Fibroblast of upper back skin (primary cell): ENCODE measurements at regions not wholly inside any gene's neighbourhood (a gene's known extent, or its start where the extent isn't known, plus 50 kb on each side); places are given as distances from the start of the nearest gene placed in this dataset.
"Not testable (repeated sequence)": the region's sequence is repeated elsewhere in the genome, so short reads cannot be mapped to it uniquely, and the experiment has no call there.

Experiments
- DNase-seq: peaks from one replicate; pipeline ENCODE4 v3.0.0-alpha.2; 2013

DNA sequence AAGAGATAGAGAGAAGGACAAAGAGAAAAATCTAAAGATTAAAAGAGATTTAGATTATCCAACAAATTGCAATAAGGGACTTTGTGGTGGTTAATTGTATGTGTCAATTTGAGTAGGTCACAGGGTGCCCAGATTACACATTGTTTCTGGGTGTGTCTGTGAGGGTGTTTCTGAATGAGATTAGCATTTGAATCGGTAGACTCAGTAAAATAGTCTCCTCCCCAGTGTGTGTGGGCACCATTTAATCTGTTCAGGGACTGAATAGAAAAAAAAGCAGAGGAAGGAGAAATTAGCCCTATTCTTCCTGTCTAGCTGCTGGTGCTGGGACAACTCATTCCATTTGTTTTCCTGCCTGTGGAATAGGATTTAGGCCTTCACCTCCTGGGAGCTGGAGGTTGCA lies 339.8 kb upstream of the EPHA4 start:
- no peak for DNase-seq

DNA sequence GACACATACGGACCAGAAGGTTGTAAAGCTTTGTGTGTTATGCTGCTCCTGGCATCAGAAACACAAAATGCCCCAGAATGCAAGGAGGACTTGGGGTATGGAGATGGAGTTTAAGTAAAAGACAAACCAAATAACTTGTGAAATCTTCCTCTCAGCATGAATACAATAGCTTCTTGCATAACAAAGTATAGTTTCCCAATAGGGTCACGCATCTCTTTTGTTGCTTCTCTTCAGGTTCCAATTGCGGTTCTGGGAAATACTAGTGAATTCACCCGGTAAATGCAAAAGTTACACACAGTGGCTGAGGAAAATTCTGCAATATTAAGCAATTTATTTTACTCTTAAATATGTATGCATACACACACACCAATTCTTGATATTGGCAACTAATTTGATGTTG lies 339.2 kb upstream of the EPHA4 start:
- DNase-seq = no peak

DNA sequence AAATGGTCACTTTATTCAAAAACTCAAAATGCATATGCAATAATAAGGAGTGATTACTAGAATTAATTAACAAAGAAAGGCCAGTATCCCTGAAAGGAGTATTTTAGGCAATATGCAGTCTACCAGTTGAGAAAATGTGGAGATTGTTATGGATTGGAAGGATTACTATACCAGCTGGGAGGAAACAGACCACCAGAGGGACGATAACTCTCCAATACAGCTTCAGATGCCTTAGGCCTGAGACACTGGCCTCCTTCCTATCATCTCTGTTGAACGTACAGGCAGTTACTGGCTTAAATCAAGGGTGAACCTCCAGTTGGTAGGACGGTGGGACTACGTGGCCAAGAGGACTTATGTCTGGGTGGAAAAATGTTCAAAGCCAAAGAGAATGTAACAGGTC lies 336.4 kb upstream of the EPHA4 start:
- no peak for DNase-seq

DNA sequence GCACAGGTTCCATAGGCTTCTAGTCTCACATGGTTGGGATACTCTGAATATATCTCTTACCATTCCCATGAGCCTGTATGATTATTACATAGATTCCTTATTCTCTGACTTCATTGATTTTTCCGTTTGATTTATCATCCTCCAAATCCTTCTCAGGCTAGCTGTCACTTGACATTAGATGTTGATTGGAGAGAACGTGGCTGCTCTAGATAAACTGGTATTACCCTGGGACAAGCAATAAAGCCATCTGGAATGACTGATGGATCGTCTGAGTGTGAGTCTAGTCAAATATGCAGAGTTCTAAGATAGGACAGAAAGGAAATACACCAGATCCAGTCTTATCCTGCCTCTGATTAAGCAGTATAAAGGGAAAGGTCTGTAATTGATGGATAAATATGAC lies 325.6 kb upstream of the EPHA4 start:
- no peak for DNase-seq

DNA sequence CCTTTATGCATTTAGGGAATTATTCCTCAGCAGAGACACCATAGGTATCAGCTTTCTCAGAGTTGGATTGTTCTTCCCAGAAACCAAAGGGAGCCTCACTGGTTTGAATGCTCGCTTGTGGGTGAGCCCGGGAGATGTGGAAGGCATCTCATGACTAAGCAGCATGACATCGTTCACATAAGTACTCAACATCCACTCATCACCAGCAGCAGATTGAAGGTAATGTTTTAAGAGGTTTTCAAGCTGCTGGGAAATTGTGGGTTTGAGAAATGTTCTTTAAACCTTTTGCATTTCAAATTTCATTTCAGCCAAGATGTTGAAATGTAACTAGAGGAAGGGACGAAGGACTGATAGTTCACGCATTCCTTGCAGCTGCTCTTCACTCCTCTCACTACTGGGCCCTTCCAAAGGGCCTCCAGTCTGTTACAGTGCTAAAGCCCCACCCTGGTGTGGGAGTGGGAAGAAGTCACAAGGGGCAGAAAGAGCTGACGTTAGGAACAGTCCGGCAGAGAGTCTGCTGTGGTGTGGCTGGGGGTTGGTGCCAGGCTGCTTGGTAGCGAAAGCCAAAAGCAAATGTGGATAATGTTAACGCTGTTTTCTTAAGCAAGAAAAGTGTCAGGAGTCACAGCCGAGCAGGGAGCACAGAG lies 324.5 kb upstream of the EPHA4 start:
- peak; percentile 83 for DNase-seq

DNA sequence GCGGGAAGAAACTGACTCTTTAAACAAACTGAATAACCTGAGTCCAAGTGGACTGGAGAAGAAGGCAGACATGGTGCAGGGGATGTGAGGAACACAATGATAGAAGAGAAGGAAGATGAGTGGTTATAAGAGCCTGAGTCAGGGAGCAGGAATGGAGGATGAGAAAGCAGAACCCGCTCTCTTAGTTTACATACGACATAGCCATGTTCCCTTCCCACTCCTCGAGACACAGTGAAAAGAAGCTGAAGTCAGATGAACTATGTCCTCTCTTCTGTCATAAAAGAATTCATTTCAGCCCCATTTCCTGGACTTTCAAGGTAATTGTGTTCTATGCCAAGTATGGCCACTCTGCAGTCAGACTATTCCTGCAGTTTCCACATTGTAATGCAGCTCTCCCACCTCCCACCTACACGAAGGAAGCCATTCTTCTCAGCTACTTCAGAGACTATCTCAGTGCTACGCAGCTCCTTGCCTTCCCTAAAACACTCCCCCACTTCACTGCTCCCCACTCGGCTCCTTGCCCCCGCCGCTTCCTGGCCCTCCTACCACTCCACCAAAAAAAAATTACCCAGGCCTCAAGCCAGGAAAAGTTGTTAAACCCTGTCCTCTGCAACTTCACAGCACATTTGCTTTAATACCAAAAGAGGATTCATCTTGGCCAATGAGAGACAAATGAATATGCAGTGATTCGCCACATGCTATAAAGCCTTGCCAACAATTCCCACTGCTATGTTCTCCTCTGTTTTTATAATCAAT lies 323.4 kb upstream of the EPHA4 start:
- peak; percentile 40 for DNase-seq

DNA sequence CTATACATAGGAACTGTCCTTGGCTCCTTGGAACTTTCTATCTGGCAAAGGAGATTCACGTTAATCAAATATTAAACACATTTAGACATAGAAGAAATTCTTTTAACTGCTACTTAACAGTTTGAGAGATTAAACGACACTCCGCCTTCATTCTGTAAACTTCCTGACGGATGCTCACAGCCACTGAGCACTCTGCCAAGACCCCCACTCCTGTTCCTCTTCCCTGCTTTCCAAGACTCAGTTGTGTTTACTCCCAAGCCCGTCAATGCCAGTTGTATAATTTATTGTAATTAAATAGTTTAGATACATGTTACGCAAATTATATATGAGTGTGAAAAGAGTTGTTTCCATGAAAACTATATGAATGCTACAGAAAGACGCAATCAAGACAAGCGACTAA lies 321.4 kb upstream of the EPHA4 start:
- DNase-seq = no peak

DNA sequence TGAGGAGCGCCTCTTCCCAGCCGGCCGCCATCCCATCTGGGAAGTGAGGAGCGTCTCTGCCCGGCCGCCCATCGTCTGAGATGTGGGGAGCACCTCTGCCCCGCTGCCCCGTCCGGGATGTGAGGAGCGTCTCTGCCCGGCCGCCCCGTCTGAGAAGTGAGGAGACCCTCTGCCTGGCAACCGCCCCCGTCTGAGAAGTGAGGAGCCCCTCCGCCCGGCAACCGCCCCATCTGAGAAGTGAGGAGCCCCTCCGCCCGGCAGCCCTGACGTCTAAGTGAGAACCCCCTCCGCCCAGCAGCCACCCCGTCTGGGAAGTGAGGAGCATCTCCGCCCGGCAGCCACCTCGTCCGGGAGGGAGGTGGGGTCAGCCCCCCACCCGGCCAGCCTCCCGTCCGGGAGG lies 319.9 kb upstream of the EPHA4 start:
- not testable (repeated sequence) for DNase-seq

DNA sequence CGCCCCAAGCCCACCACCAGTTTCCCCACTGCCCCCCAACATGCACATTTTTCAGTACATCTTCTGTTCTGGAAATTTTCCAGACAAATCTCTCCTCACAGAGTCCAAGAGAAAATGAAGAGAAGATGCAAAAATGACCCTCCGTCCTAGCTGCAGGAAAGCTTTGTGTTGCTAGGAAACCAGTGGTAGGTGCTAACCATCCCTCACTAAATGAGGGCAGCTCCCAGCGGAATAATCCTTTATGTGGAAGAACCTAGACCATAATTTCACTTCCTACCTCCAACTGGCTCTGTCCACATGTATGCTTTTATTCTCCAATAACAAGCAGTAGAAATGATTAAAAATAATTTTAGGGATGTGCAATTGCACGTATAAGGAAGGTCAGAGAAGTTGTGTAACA lies 311.9 kb upstream of the EPHA4 start:
- DNase-seq = no peak

DNA sequence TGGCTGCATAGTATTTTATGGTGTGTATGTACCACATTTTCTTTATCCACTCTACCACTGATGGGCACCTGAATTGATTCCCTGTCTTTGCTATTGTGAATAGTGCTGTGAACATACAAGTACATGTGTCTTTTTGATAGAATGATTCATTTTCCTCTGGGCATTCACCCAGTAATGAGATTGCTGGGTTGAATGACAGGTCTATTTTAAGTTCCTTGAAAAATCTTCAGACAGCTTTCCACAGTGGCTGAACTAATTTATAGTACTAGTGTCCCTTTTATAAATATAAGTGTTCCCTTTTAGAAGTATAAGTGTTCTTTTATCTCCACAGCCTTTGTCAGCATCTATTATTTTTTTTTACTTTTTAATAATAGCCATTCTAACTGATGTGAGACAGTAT lies 303.9 kb upstream of the EPHA4 start:
- no peak for DNase-seq

DNA sequence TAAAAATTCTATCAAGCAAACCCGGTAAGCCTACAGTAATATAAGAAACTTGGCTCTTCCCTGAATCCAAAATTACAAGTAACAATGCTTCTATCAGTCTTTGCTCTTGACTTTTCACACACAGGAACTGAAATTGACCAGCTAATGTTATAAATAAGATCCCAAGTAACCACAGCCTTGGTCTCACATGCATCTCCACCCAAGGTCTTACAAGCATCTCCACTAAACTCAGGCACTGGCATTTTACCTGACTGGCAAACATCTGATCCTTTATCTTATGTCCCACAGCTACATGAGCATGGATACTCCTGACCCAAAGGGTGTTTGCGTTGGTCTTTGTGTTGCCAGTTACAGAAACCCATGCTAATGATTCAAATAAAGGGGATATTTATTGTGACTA lies 302.3 kb upstream of the EPHA4 start:
- no peak for DNase-seq

DNA sequence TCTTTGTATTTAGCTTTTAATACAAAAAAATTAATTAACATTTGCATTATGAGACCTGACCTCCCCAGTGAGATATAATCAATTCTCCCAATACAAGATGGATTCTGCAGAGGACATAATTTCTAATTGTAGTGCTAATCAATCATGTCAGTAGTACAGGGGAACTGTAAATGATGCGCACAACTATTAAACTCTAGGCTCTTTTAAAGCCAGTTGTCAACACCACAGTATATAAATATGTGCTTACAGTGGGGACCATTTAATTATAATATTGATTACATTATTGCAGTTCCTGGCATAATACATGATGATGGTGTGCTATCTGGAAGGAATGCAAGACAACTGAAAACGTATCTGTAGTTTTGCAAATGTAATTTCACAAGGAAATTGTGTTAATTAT lies 285.6 kb upstream of the EPHA4 start:
- DNase-seq = no peak

DNA sequence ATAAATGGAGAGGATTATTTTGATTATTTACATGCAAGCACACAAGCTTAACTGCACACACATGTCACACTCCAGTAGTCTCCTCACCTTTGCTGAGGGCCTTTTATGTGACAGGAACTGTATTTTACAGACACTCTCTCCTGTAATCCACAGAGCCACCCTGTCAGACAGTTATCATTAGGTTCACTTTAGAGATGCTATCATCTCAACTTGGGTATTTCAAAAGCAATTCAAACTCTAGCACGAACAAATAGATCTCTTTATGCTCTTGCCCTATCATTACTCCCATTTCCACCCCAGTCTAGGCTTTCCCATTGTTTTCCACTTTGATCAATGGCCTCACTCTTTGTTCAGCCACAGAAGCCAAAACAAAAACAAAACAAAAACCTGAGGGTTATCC lies 281.2 kb upstream of the EPHA4 start:
- no peak for DNase-seq

DNA sequence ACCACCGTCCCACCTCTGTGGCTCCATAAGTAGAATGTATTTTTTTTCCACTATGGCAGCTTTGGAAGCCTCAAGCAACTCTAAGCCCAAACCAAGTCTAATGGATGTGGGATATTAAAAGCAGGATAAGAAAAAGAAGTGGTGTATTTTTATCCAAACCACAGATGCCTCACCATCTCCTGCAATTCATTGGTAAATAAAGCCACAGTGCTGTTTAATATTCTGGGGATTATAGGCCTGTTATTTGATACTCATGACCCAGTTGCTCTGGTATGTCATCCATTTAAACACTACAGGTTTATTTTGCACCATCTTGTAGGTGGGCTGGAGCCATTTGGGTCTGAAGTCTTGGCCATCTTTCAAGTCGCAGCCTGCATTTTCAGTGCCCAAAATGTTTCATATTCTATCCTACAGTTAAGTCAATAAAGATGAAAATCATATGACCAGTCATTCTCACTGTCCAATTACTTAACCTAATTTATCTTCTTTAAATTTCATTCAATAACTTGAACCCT lies 279.5 kb upstream of the EPHA4 start:
- no peak for DNase-seq

DNA sequence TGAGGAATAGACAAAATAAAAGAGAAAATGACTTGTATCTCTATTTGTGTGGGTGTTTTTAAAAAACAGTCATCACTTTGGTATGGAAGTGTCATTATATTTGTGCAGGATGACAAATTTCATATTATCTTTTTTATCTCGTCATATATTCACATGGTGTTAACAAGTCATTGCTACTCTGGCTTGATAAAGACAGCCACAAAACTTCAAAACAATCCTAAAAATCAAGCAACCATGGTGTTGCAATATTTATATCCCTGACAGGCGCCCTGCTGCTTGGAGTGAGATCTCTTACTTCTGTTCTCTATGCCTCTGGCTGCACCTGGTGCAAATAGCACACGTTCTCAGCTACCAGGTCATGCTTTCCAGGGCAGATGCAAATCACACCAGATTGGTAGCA lies 278.0 kb upstream of the EPHA4 start:
- DNase-seq = no peak

DNA sequence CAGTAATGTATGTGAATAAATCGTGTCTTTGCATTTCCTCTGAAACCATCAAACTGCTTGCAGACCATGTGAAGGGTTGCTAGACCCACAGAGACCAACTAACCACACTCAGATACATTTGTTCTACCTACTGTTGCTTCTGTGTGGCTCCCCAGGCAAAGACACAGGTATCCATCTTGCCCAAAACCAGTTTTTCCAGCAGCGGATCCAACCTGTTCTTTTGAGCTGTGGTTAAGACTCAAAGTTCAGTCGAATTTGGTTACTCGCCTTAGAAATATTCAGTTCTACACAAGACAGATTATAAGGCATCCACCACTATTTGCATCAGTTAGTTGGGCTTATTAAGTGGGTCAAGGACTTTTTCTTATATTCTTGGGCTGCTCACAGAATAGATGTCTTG lies 276.2 kb upstream of the EPHA4 start:
- DNase-seq = no peak

DNA sequence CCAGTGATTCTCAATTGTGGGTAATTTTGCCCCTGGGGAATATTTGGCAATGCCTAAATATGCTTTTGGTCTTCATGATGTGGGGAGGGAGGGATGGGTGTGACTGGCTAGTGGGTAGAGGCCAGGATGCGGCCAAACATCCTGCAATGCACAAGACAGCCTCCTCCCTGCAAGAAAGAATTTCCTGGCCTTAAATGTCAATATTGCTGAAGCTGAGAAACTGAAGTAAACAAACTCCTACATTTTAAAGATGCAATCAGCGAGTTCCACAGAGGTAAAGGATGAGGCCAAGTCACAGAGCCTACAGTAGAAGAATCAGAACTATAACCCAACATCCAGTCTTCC lies 272.9 kb upstream of the EPHA4 start:
- no peak for DNase-seq

DNA sequence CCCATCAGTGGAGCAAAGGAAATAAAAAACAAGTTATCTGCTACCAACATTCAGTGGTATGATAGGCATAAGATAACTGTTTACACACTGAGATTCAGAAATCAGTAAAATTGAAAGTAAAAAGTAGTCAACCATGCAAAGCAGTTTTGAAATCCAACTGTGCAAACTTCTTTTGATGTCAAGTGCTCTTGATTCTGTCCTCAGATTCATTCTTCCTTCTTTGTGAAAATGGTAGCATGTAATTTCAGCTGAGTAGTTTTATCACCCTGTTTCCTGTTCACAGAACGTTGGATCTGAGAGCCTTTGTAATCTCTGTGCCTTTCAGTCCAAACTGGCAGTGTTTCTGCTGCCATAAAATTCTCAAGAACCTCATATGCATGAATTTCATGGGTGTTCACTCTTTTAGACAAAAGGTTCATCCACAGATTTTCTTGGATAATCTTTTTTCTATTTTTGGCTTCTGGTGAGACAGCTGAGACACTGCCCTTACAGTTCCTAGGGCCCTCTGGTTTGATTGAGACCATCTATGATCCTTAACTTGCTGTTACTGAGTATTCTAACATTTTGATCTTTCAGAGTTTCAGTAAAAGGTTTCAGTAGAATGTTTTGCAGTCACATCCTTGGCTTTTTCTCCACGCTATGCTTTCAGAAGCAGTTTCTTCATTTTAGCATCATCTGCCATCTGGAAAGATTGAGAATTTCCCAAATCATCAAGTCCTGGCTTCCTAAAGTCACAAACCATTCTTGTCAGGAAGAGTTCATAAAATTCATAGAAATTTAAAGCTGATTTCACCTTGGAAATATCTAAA lies 272.3 kb upstream of the EPHA4 start:
- DNase-seq = no peak

DNA sequence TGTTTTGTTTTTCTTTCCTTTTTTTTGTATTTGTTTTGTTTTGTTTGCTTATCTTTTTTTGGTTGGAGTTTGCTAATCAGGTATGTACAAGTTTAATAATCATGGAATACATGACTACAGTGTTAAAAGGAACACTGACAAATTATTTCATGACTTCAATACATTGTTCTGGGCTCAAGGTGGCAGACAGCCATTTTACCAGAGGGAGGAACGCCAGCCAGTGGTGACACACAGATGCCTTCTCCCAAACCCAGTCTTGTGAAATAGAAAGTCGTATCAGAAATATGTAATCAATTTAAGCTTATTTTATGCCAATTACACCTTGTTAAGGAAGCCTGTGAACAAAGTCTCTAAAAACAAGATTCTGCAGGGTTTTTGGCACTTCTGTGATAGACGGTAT lies 264.0 kb upstream of the EPHA4 start:
- no peak for DNase-seq

DNA sequence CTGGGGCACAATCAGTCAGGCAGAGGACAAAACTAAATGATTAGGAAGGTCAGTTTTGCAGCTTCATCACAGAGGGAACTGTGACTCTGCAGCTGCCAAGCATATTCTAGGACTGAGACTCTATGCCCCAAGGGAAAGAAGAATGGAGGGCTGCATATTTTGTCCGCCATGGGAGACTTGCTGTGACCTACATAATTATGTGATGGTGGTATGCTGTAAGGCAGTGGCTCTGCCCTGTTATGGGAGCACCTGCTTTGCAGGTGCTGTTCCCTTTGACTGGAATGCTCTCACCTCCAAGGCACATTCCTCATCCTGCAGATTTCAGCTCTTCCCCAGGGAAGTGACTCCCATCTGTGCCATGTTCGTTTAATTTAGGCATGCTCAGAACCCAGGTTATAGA lies 261.9 kb upstream of the EPHA4 start:
- no peak for DNase-seq

DNA sequence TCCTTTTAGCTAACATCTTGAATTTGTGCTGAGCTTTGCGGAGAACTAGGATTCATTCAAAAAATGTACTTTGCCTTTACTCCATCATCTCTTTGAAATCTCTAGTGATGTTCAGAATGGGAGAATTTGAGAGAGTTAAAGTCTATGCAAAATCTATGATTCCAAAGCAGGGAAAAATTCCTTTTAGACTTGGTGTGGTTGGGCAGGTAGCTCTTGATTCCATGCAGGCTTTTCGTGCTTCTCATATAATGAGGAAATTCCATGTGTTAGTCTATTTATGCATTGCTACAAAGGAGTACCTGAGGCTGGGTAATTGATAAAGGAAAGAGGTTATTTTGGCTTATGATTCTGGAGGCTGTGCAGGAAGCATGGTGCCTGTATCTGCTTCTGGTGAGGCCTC lies 258.9 kb upstream of the EPHA4 start:
- DNase-seq = no peak

DNA sequence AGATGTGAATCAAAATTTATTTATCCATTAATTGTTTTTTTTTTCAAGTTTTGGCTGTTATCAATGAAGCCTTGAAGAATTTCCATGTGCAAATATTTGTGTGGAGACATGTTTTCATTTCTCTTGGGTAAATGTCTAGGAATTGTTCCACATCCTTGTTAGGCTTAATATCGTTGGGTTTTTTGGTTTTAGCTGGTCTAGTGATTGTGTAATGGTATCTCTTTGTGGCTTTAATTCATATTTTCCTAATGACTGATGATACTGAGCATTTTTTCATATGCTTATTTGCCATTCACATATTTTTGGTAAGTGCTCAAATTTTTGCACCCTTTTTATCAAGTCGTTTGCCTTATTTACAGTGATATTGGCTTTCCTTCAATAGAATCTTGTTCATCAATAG lies 250.3 kb upstream of the EPHA4 start:
- no peak for DNase-seq

DNA sequence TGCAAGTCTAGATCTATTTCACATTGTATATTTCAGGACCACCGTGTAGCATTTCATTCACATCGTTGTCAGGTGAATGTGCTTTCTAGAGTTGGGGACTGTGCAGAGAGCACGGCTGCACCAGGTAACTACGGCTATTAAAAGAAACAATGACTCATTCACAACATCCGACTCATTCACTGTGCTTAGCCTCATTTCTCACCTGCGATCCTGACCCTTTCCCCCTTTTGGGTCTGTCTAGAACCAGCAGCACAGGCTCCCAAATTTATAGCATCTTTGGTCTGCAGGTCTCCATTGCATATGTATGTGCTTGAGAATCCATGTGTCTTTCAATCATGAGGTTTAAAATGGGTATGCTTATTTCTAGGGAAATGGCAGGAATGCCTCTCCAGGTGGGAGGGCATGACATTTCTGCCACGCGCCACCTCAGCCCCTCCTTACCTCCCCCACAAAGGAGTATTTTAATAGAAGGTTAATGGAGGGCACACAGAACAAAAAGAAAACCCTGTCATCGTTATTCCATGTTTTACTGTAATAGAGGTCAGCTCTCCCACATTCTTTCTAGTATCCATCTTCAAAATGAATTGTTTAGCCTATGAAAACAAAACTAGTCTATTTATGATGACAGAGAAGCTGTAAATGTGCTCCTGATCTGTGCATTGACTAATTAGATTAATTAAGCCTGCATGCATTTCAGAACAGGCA lies 246.7 kb upstream of the EPHA4 start:
- no peak for DNase-seq
